H9 (cell line): ENCODE measurements at regions not wholly inside any gene's neighbourhood (a gene's known extent, or its start where the extent isn't known, plus 50 kb on each side); places are given as distances from the start of the nearest gene placed in this dataset.

Source experiments
- DNase-seq: peaks from one replicate; pipeline ENCODE4 v3.0.0-alpha.2; 2017
- H2AFZ ChIP-seq: one replicate; pipeline ENCODE4 v1.6.1; 2013; ENCODE audit warnings: mild to moderate bottlenecking, low read length, control low read depth, moderate library complexity
- H2AK5ac ChIP-seq: 2 replicates; pipeline ENCODE4 v1.6.1; 2013; ENCODE audit warnings: low read length, control low read depth, mixed read lengths; ENCODE audit not compliant: insufficient read length
- H2BK120ac ChIP-seq: one replicate; pipeline ENCODE4 v1.6.1; 2013; ENCODE audit warnings: low read depth, mild to moderate bottlenecking, low read length, control low read depth, inconsistent platforms; ENCODE audit not compliant: poor library complexity, severe bottlenecking
- H2BK12ac ChIP-seq: 2 replicates; pipeline ENCODE4 v1.6.1; 2013; ENCODE audit warnings: low read length, control low read depth, mixed read lengths, low read depth; ENCODE audit not compliant: insufficient read length
- H2BK15ac ChIP-seq: 2 replicates; pipeline ENCODE4 v1.6.1; 2013; ENCODE audit warnings: low read depth, low read length, control low read depth
- H2BK20ac ChIP-seq: one replicate; pipeline ENCODE4 v1.6.1; 2013; ENCODE audit warnings: low read depth, mild to moderate bottlenecking, low read length, control low read depth, inconsistent platforms; ENCODE audit not compliant: poor library complexity, severe bottlenecking
- H2BK5ac ChIP-seq: 2 replicates; pipeline ENCODE4 v1.6.1; 2013; ENCODE audit warnings: low read length, control low read depth, mixed read lengths; ENCODE audit not compliant: insufficient read length
- H3K14ac ChIP-seq: 2 replicates; pipeline ENCODE4 v1.6.1; 2013; ENCODE audit warnings: low read length, control low read depth; ENCODE audit not compliant: insufficient read depth
- H3K18ac ChIP-seq: 2 replicates; pipeline ENCODE4 v1.6.1; 2013; ENCODE audit warnings: low read depth, mild to moderate bottlenecking, mixed read lengths, low read length, control low read depth; ENCODE audit not compliant: insufficient read length
- H3K23ac ChIP-seq: 2 replicates; pipeline ENCODE4 v1.6.1; 2013; ENCODE audit warnings: low read length, control low read depth, mixed read lengths, low read depth; ENCODE audit not compliant: insufficient read length
- H3K23me2 ChIP-seq: 2 replicates; pipeline ENCODE4 v1.6.1; 2013; ENCODE audit warnings: low read depth, mild to moderate bottlenecking, mixed read lengths, low read length, control low read depth; ENCODE audit not compliant: insufficient read length, poor library complexity, severe bottlenecking
- H3K27ac ChIP-seq: 2 replicates; pipeline ENCODE4 v1.5.1; 2013; ENCODE audit warnings: low read length, control low read depth, mixed read lengths, low read depth; ENCODE audit not compliant: insufficient read length
- H3K27me3 ChIP-seq: 2 replicates; pipeline ENCODE4 v1.6.1; 2013; ENCODE audit warnings: low read length, control low read depth, inconsistent platforms; ENCODE audit not compliant: insufficient read depth
- H3K4ac ChIP-seq: 2 replicates; pipeline ENCODE4 v1.6.1; 2013; ENCODE audit warnings: low read depth, mild to moderate bottlenecking, control low read depth, inconsistent platforms, low read length, moderate library complexity
- H3K4me1 ChIP-seq: 2 replicates; pipeline ENCODE4 v1.6.1; 2013; ENCODE audit warnings: low read length, control low read depth, inconsistent platforms; ENCODE audit not compliant: insufficient read depth
- H3K4me2 ChIP-seq: 2 replicates; pipeline ENCODE4 v1.6.1; 2013; ENCODE audit warnings: low read length, control low read depth, mixed read lengths; ENCODE audit not compliant: insufficient read length, insufficient read depth
- H3K56ac ChIP-seq: 2 replicates; pipeline ENCODE4 v1.6.1; 2013; ENCODE audit warnings: low read depth, mild to moderate bottlenecking, mixed read lengths, low read length, control low read depth; ENCODE audit not compliant: insufficient read length
- H3K79me1 ChIP-seq: 2 replicates; pipeline ENCODE4 v1.6.1; 2013; ENCODE audit warnings: low read depth, mild to moderate bottlenecking, moderate library complexity, low read length, control low read depth, inconsistent platforms; ENCODE audit not compliant: insufficient read depth, poor library complexity, severe bottlenecking
- H3K79me2 ChIP-seq: 2 replicates; pipeline ENCODE4 v1.6.1; 2013; ENCODE audit warnings: low read length, control low read depth, inconsistent platforms; ENCODE audit not compliant: insufficient read depth
- H3K9ac ChIP-seq: 2 replicates; pipeline ENCODE4 v1.6.1; 2013; ENCODE audit warnings: low read length, control low read depth, mixed read lengths; ENCODE audit not compliant: insufficient read length; ENCODE audit errors: extremely low read depth
- H3K9me3 ChIP-seq: one replicate; pipeline ENCODE4 v1.6.1; 2013; ENCODE audit warnings: low read depth, low read length, inconsistent platforms; ENCODE audit not compliant: control insufficient read depth
- H3T11ph ChIP-seq: one replicate; pipeline ENCODE4 v1.6.1; 2013; ENCODE audit warnings: mild to moderate bottlenecking, low read length, control low read depth, inconsistent platforms
- H4K20me1 ChIP-seq: one replicate; pipeline ENCODE4 v1.6.1; 2013; ENCODE audit not compliant: control insufficient read depth, insufficient read length, insufficient read depth
- H4K5ac ChIP-seq: 2 replicates; pipeline ENCODE4 v1.6.1; 2013; ENCODE audit warnings: low read depth, mild to moderate bottlenecking, mixed read lengths, low read length, control low read depth; ENCODE audit not compliant: insufficient read length
- H4K8ac ChIP-seq: replicated peaks from 2 replicates; pipeline ENCODE4 v1.6.1; 2013; ENCODE audit warnings: low read length, control low read depth, mixed read lengths, low read depth; ENCODE audit not compliant: insufficient read length
- H4K91ac ChIP-seq: 2 replicates; pipeline ENCODE4 v1.6.1; 2013; ENCODE audit warnings: low read depth, mild to moderate bottlenecking, moderate library complexity, mixed read lengths, low read length, control low read depth; ENCODE audit not compliant: insufficient read length
- H3K27ac Mint-ChIP-seq, 3 experiments: 2 replicates in 2 of 3; 3 replicates in 1 of 3; pipeline ENCODE4 v1.8.0; 2020 to 2021; ENCODE audit warnings: mixed read lengths in 3 of 3, mild to moderate bottlenecking in 1 of 3, moderate library complexity in 1 of 3
- H3K27me3 Mint-ChIP-seq: 2 replicates; pipeline ENCODE4 v1.8.0; 2021; ENCODE audit warnings: low read depth, mild to moderate bottlenecking, moderate library complexity, mixed read lengths
- H3K36me3 Mint-ChIP-seq, 3 experiments: 2 replicates in 2 of 3; 3 replicates in 1 of 3; pipeline ENCODE4 v1.8.0; 2020 to 2021; ENCODE audit warnings: low read depth in 3 of 3, mixed read lengths in 3 of 3; ENCODE audit not compliant: insufficient read depth in 1 of 3
- H3K4me1 Mint-ChIP-seq, 2 experiments: 2 replicates each; pipeline ENCODE4 v1.8.0; 2020; ENCODE audit warnings: mixed read lengths in 2 of 2
- H3K4me3 Mint-ChIP-seq, 2 experiments: 2 replicates in 1 of 2; 3 replicates in 1 of 2; pipeline ENCODE4 v1.8.0; 2020 to 2021; ENCODE audit warnings: mild to moderate bottlenecking in 2 of 2, mixed read lengths in 2 of 2, moderate library complexity in 1 of 2
- H3K9me3 Mint-ChIP-seq, 2 experiments: 2 replicates in 1 of 2; 3 replicates in 1 of 2; pipeline ENCODE4 v1.8.0; 2020; ENCODE audit warnings: mild to moderate bottlenecking in 2 of 2, mixed read lengths in 2 of 2, moderate library complexity in 1 of 2
- WGBS: extraction: QIAGEN DNeasy Blood & Tissue Kit; methylation state at CpG from one replicate; pipeline ENCODE4 v1.1.7; 2013; ENCODE audit warnings: missing lambda C conversion rate, low lambda C conversion rate, mixed read lengths; ENCODE audit not compliant: insufficient read length; ENCODE audit errors: extremely low coverage; 5-methylcytosine and 5-hydroxymethylcytosine counted together
- TF ChIP-seq, protein P1 (sequence below): fragments of 200-600 bp; sonication (generic); conservative IDR thresholded peaks from 3 replicates; pipeline ENCODE4 v1.8.0; 2021; ENCODE audit warnings: antibody characterized with exemption, mild to moderate bottlenecking

DNA sequence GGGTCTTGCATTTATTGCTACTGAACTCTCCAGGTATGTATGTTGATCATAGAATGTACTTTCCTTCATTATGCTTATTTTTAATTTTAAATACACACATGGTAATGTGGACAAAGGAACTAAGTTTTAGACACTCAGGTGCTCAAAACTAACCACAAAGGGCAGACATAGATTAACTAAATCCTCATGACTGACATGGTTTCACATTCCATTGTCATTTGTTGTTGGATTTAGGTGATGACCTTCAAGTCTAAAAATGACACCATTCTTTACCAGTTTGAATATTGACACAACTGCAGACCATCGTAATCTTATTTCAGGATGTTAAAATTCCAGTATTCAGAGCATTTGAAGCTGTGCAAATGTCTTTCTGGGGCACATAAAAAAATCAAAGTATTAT is 128.4 kb downstream of the BBS10 start:
- Histone ChIP-seq H2AFZ (no peak overlapping the region), H3K4me1 (no peaks in the 10 kb centered on the region), H3K4ac (no peak overlapping the region), H4K5ac (no peak overlapping the region), H3K23ac (no peak overlapping the region), H2BK12ac (no peak overlapping the region), H2BK5ac (no peak overlapping the region), H2BK15ac (no peak overlapping the region), H2BK120ac (no peak overlapping the region), H4K20me1 (no peaks in the 10 kb centered on the region), H3K27me3 (no peaks in the 10 kb centered on the region), H3K14ac (no peak overlapping the region), H4K91ac (no peak overlapping the region), H2BK20ac (no peak overlapping the region), H3K4me2 (no peak overlapping the region), H3K23me2 (no peaks in the 10 kb centered on the region), H3K9ac (no peak overlapping the region), H3K27ac (no peak overlapping the region), H4K8ac (no peak overlapping the region), H3K79me1 (no peaks in the 10 kb centered on the region), H3T11ph (no peak overlapping the region), H3K18ac (no peak overlapping the region), H2AK5ac (no peak overlapping the region), H3K56ac (no peak overlapping the region), H3K9me3 (no peaks in the 10 kb centered on the region), H3K79me2 (no peaks in the 10 kb centered on the region; the same call in 1 of the 2 replicates)
- TF ChIP-seq, protein P1, sequence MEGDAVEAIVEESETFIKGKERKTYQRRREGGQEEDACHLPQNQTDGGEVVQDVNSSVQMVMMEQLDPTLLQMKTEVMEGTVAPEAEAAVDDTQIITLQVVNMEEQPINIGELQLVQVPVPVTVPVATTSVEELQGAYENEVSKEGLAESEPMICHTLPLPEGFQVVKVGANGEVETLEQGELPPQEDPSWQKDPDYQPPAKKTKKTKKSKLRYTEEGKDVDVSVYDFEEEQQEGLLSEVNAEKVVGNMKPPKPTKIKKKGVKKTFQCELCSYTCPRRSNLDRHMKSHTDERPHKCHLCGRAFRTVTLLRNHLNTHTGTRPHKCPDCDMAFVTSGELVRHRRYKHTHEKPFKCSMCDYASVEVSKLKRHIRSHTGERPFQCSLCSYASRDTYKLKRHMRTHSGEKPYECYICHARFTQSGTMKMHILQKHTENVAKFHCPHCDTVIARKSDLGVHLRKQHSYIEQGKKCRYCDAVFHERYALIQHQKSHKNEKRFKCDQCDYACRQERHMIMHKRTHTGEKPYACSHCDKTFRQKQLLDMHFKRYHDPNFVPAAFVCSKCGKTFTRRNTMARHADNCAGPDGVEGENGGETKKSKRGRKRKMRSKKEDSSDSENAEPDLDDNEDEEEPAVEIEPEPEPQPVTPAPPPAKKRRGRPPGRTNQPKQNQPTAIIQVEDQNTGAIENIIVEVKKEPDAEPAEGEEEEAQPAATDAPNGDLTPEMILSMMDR, result no peak
- no peaks in the 10 kb centered on the region for H3K36me3 Mint-ChIP-seq
- no peak overlapping the region for H3K4me3 Mint-ChIP-seq
- H3K27ac Mint-ChIP-seq, result no peak overlapping the region
- no peaks in the 10 kb centered on the region for H3K9me3 Mint-ChIP-seq
- WGBS, result no CpG with 5 or more reads among the region's 1 CpG
- DNase-seq, result no peak
- H3K27me3 Mint-ChIP-seq, result no peaks in the 10 kb centered on the region
- H3K4me1 Mint-ChIP-seq, result peaks cover 5 to 6% of the 10 kb centered on the region in 2 experiments; a peak in 3 of 4 replicates
